DMS79 treated with DMSO at 0.1 percent for 48 hours (cell line): ENCODE measurements at regions not wholly inside any gene's neighbourhood (a gene's known extent, or its start where the extent isn't known, plus 50 kb on each side); places are given as distances from the start of the nearest gene placed in this dataset.
"Not testable (repeated sequence)": the region's sequence is repeated elsewhere in the genome, so short reads cannot be mapped to it uniquely, and the experiment has no call there.

Experiments used
- DNase-seq: peaks from one replicate; lab custom pipeline; 2025; lab: John Stamatoyannopoulos, UW

GRCh38 chr1:60950224-60951063 is 131.9 kb upstream of the NFIA start:
- DNase-seq: no peak

GRCh38 chr1:60949826-60950197 is 132.5 kb upstream of the NFIA start:
- no peak for DNase-seq

- DNase-seq: no peak
Observed at GRCh38 chr1:60949154-60949825, 133.1 kb upstream of the NFIA start.

- DNase-seq: no peak
Observed at GRCh38 chr1:60948486-60948885, 133.9 kb upstream of the NFIA start.

GRCh38 chr1:60947367-60947766 is 135.0 kb upstream of the NFIA start:
- no peak for DNase-seq

- DNase-seq: no peak
Observed at GRCh38 chr1:60942896-60943638, 139.3 kb upstream of the NFIA start.

GRCh38 chr1:60942291-60942690 is 140.1 kb upstream of the NFIA start:
- no peak for DNase-seq

- not testable (repeated sequence) for DNase-seq
Observed at GRCh38 chr1:60940685-60941084, 141.7 kb upstream of the NFIA start.

- DNase-seq: no peak
Observed at GRCh38 chr1:60937720-60938119, 144.6 kb upstream of the NFIA start.

GRCh38 chr1:60936591-60937342 is 145.6 kb upstream of the NFIA start:
- DNase-seq: no peak

GRCh38 chr1:60936163-60936562 is 146.2 kb upstream of the NFIA start:
- peak; percentile 74 for DNase-seq

- DNase-seq: no peak
Observed at GRCh38 chr1:60935599-60936110, 146.7 kb upstream of the NFIA start.

- DNase-seq: no peak
Observed at GRCh38 chr1:60930130-60930529, 152.2 kb upstream of the NFIA start.

- peak; percentile 8 for DNase-seq
Observed at GRCh38 chr1:60924964-60925798, 157.2 kb upstream of the NFIA start.

- no peak for DNase-seq
Observed at GRCh38 chr1:60924165-60924564, 158.2 kb upstream of the NFIA start.

- DNase-seq: no peak
Observed at GRCh38 chr1:60923389-60924087, 158.8 kb upstream of the NFIA start.

GRCh38 chr1:60922304-60922703 is 160.1 kb upstream of the NFIA start:
- DNase-seq: no peak

GRCh38 chr1:60921175-60921574 is 161.2 kb upstream of the NFIA start:
- no peak for DNase-seq

- DNase-seq: no peak
Observed at GRCh38 chr1:60920561-60920960, 161.8 kb upstream of the NFIA start.

GRCh38 chr1:60918867-60919266 is 163.5 kb upstream of the NFIA start:
- DNase-seq: no peak
